HCT116 (cell line): ENCODE measurements at regions not wholly inside any gene's neighbourhood (a gene's known extent, or its start where the extent isn't known, plus 50 kb on each side); places are given as distances from the start of the nearest gene placed in this dataset.

ENCODE experiments used
- ATAC-seq: fragments of 200-7000 bp; cut with Tn5 transposase; 2 replicates; pipeline ENCODE4 v1.9.1; 2020; ENCODE audit warnings: mild to moderate bottlenecking, moderate library complexity
- BruUV-seq: library from RNA; stranded (reverse); fragments of 400-500 nt; replicated peaks from 2 replicates; lab custom pipeline; 2021; lab: Mats Ljungman, UMichigan
- CTCF ChIA-PET: fragments of 300-600 bp; sonication (Branson Sonifier 250); formaldehyde crosslinking; loops from one replicate; lab custom pipeline; 2021; ENCODE audit warnings: antibody characterized with exemption; lab: Charles Lee
- POLR2A ChIA-PET: fragments of 300-600, 350-600 bp; sonication (Branson Sonifier 250); formaldehyde crosslinking; loops from one replicate; lab custom pipeline; 2021; ENCODE audit warnings: antibody characterized with exemption; lab: Charles Lee
- RAD21 ChIA-PET, 2 experiments: fragments of 300-600 bp; sonication (Branson Sonifier 250); formaldehyde crosslinking; loops; one replicate each; lab custom pipeline; 2023; ENCODE audit warnings: low total read pairs in 2 of 2; ENCODE audit not compliant: uncharacterized antibody in 2 of 2, unreplicated experiment in 2 of 2, low non-redundant PET in 1 of 2; lab: Charles Lee
- DNase-seq: peaks from one replicate; pipeline ENCODE4 v3.0.0-alpha.2; 2010; ENCODE audit warnings: low read depth, low spot score
- H2AFZ ChIP-seq: fragments of 200-600 bp; shearing (Covaris generic), sonication (generic); 2 replicates; pipeline ENCODE4 v1.6.1; 2017; ENCODE audit warnings: low read depth, mixed run types, mixed read lengths, antibody characterized with exemption, low read length; ENCODE audit not compliant: poor library complexity, severe bottlenecking
- H3K27ac ChIP-seq: 2 replicates; pipeline ENCODE4 v1.5.1; 2012; ENCODE audit warnings: low read depth, low read length
- H3K27me3 ChIP-seq: fragments of 200-600 bp; sonication (generic); 2 replicates; pipeline ENCODE4 v1.6.1; 2016; ENCODE audit warnings: mixed run types, low read length, mixed read lengths; ENCODE audit not compliant: insufficient read depth
- H3K36me3 ChIP-seq, 2 experiments: fragments of 200-500 bp in 1 of 2; fragments of 200-600 bp in 1 of 2; sonication (Bioruptor generic) in 1 of 2; sonication (generic) in 1 of 2; 2 replicates each; pipeline versions ENCODE4 v1.5.1 to v1.6.1; 2014 to 2016; ENCODE audit warnings: low read length in 2 of 2, inconsistent platforms in 1 of 2, mixed read lengths in 1 of 2, mixed run types in 1 of 2; ENCODE audit not compliant: insufficient read depth in 2 of 2, control insufficient read depth in 1 of 2
- H3K4me1 ChIP-seq, 2 experiments: fragments of 200-600 bp in 1 of 2; sonication (generic) in 1 of 2; 2 replicates each; pipeline versions ENCODE4 v1.5.1 to v1.6.1; 2012 to 2017; ENCODE audit warnings: low read length in 2 of 2, inconsistent platforms in 1 of 2, mild to moderate bottlenecking in 1 of 2, mixed read lengths in 1 of 2, mixed run types in 1 of 2, moderate library complexity in 1 of 2; ENCODE audit not compliant: insufficient read depth in 2 of 2, control insufficient read depth in 1 of 2
- H3K4me2 ChIP-seq: fragments of 200-600 bp; sonication (generic); 2 replicates; pipeline ENCODE4 v1.6.1; 2017; ENCODE audit warnings: mixed run types, low read length, mixed read lengths
- H3K4me3 ChIP-seq, 2 experiments: fragments of 200-600 bp in 1 of 2; sonication (generic) in 1 of 2; replicated peaks in 1 of 2; 2 replicates each; pipeline ENCODE4 v1.5.1; 2011 to 2016; ENCODE audit warnings: low read length in 2 of 2, control low read depth in 1 of 2, low read depth in 1 of 2, mild to moderate bottlenecking in 1 of 2, mixed read lengths in 1 of 2, mixed run types in 1 of 2
- H3K79me2 ChIP-seq: fragments of 200-600 bp; sonication (generic); 2 replicates; pipeline ENCODE4 v1.6.1; 2017; ENCODE audit warnings: mild to moderate bottlenecking, mixed run types, low read length, moderate library complexity, mixed read lengths; ENCODE audit not compliant: insufficient read depth
- H3K9ac ChIP-seq: fragments of 200-600 bp; sonication (generic); 2 replicates; pipeline ENCODE4 v1.6.1; 2016; ENCODE audit warnings: low read length, mixed read lengths
- H3K9me2 ChIP-seq: fragments of 200-600 bp; sonication (generic), shearing (Covaris generic); 2 replicates; pipeline ENCODE4 v1.6.1; 2017; ENCODE audit warnings: mixed run types, mild to moderate bottlenecking, moderate library complexity; ENCODE audit not compliant: insufficient read depth
- H3K9me3 ChIP-seq, 2 experiments: fragments of 200-500 bp in 1 of 2; fragments of 200-600 bp in 1 of 2; sonication (Bioruptor generic) in 1 of 2; sonication (generic) in 1 of 2; 2 replicates each; pipeline ENCODE4 v1.6.1; 2014 to 2017; ENCODE audit warnings: low read length in 2 of 2, mixed read lengths in 2 of 2, inconsistent platforms in 1 of 2, low read depth in 1 of 2, mild to moderate bottlenecking in 1 of 2, mixed run types in 1 of 2, moderate library complexity in 1 of 2; ENCODE audit not compliant: control insufficient read depth in 1 of 2, insufficient read depth in 1 of 2
- H4K20me1 ChIP-seq: fragments of 200-600 bp; sonication (generic), shearing (Covaris generic); 2 replicates; pipeline ENCODE4 v1.6.1; 2017; ENCODE audit warnings: mixed run types, mild to moderate bottlenecking, moderate library complexity; ENCODE audit not compliant: insufficient read depth
- CBX3 ChIP-seq: IDR thresholded peaks from 2 replicates; pipeline ENCODE4 v1.6.1; 2012; ENCODE audit warnings: low read depth
- CEBPB ChIP-seq: IDR thresholded peaks from 2 replicates; pipeline ENCODE4 v1.6.1; 2012; ENCODE audit warnings: low read depth
- EGR1 ChIP-seq: IDR thresholded peaks from 2 replicates; pipeline ENCODE4 v1.6.1; 2012; ENCODE audit warnings: low read depth
- EZH2 ChIP-seq: fragments of 200-600 bp; sonication (generic); IDR thresholded peaks from 2 replicates; pipeline ENCODE4 v1.6.1; 2017; ENCODE audit warnings: antibody characterized with exemption, mixed run types
- JUND ChIP-seq: IDR thresholded peaks from 2 replicates; pipeline ENCODE4 v1.6.1; 2012
- POLR2A ChIP-seq: IDR thresholded peaks from 2 replicates; pipeline ENCODE4 v1.7.0; 2011; ENCODE audit warnings: borderline replicate concordance; ENCODE audit not compliant: insufficient read depth, insufficient read length; ENCODE audit errors: extremely low read depth
- POLR2AphosphoS5 ChIP-seq: IDR thresholded peaks from 2 replicates; pipeline ENCODE4 v1.6.1; 2011; ENCODE audit warnings: mild to moderate bottlenecking, low read depth, low read length, moderate library complexity
- RAD21 ChIP-seq: IDR thresholded peaks from 2 replicates; pipeline ENCODE4 v1.6.1; 2012; ENCODE audit warnings: low read depth, mild to moderate bottlenecking
- SP1 ChIP-seq: IDR thresholded peaks from 2 replicates; pipeline ENCODE4 v1.6.1; 2012; ENCODE audit warnings: low read depth
- SRF ChIP-seq: IDR thresholded peaks from 2 replicates; pipeline ENCODE4 v1.6.1; 2012; ENCODE audit warnings: low read depth
- TCF7L2 ChIP-seq: IDR thresholded peaks from 2 replicates; pipeline ENCODE4 v1.7.0; 2011; ENCODE audit warnings: borderline replicate concordance, inconsistent platforms; ENCODE audit not compliant: insufficient read depth, insufficient read length; ENCODE audit errors: extremely low read depth
- ZFX ChIP-seq: fragments of 450-650 bp; IDR thresholded peaks from 2 replicates; pipeline ENCODE4 v1.6.1; 2017
- intact Hi-C: fragments of 100-400 bp; cut with micrococcal nuclease; formaldehyde crosslinking; loops from 2 replicates; pipeline ENCODE4 v1.10.0; 2022
- TF ChIP-seq, protein P1 (sequence below), 3 experiments: fragments of 200-600 bp in 1 of 3; sonication (generic) in 1 of 3; IDR thresholded peaks in 2 of 3; conservative IDR thresholded peaks in 1 of 3; 2 replicates each; pipeline ENCODE4 v1.5.1; 2012 to 2017; ENCODE audit warnings: low read depth in 2 of 3, low read length in 2 of 3, antibody characterized with exemption in 1 of 3, borderline replicate concordance in 1 of 3, control low read depth in 1 of 3, mild to moderate bottlenecking in 1 of 3, mixed read lengths in 1 of 3, mixed run types in 1 of 3, moderate library complexity in 1 of 3; ENCODE audit not compliant: insufficient read depth in 1 of 3
- TF ChIP-seq, protein P2 (sequence below): IDR thresholded peaks from 2 replicates; pipeline ENCODE4 v1.6.1; 2012
- TF ChIP-seq, protein P3 (sequence below): IDR thresholded peaks from 2 replicates; pipeline ENCODE4 v1.6.1; 2012; ENCODE audit warnings: low read depth

DNA sequence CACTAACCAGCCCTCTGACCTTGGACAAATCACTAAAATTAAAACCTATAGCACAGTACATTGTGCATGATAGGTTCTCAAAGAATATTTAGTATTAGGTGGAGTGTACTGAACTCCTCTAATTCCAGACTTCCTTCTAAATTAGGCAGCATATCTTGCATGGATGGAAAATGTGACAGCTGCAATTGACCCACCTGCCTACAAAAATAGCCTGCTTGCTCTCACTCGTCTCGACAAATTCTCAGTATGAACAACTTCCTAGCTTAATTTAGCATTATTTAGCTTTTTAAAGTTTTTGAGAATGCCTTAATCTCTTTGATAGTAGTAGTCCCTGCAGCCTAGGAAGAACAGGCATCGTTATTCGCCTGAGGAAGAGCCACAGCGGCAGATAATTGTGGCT, 482.0 kb downstream of the PIK3C3 start:
- Histone ChIP-seq H3K9ac (no peak overlapping the region), H3K9me2 (no peaks in the 10 kb centered on the region), H3K4me1 (no peaks in the 10 kb centered on the region), H4K20me1 (no peaks in the 10 kb centered on the region), H3K36me3 (no peaks in the 10 kb centered on the region), H3K79me2 (no peaks in the 10 kb centered on the region), H3K4me3 (no peak overlapping the region), H2AFZ (no peak overlapping the region), H3K4me2 (no peak overlapping the region), H3K27me3 (no peaks in the 10 kb centered on the region), H3K27ac (no peak overlapping the region), H3K9me3 (peaks cover 0 to 18% of the 10 kb centered on the region in 2 experiments; a peak in 2 of 4 replicates)
- ChIA-PET POLR2A (no interaction called here), CTCF (no interaction called here), RAD21 (no interaction called here)
- TF ChIP-seq, protein P1, sequence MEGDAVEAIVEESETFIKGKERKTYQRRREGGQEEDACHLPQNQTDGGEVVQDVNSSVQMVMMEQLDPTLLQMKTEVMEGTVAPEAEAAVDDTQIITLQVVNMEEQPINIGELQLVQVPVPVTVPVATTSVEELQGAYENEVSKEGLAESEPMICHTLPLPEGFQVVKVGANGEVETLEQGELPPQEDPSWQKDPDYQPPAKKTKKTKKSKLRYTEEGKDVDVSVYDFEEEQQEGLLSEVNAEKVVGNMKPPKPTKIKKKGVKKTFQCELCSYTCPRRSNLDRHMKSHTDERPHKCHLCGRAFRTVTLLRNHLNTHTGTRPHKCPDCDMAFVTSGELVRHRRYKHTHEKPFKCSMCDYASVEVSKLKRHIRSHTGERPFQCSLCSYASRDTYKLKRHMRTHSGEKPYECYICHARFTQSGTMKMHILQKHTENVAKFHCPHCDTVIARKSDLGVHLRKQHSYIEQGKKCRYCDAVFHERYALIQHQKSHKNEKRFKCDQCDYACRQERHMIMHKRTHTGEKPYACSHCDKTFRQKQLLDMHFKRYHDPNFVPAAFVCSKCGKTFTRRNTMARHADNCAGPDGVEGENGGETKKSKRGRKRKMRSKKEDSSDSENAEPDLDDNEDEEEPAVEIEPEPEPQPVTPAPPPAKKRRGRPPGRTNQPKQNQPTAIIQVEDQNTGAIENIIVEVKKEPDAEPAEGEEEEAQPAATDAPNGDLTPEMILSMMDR (IDR thresholded peaks at IDR 0.05 in 2 of 3, conservative IDR thresholded peaks at IDR 0.05 in 1 of 3; ENCODE audit: borderline replicate concordance in 1 of 3, insufficient read depth in 1 of 3, low read depth in 2 of 3, low read length in 2 of 3), result no peak
- TF ChIP-seq, protein P2, sequence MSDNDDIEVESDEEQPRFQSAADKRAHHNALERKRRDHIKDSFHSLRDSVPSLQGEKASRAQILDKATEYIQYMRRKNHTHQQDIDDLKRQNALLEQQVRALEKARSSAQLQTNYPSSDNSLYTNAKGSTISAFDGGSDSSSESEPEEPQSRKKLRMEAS, result no peak
- TF ChIP-seq EGR1 (no peak), JUND (no peak), CEBPB (no peak), ZFX (no peak), SRF (no peak), CBX3 (no peak), SP1 (no peak), EZH2 (no peak), TCF7L2 (no peak), POLR2AphosphoS5 (no peak), POLR2A (no peak), RAD21 (no peak)
- TF ChIP-seq, protein P3, sequence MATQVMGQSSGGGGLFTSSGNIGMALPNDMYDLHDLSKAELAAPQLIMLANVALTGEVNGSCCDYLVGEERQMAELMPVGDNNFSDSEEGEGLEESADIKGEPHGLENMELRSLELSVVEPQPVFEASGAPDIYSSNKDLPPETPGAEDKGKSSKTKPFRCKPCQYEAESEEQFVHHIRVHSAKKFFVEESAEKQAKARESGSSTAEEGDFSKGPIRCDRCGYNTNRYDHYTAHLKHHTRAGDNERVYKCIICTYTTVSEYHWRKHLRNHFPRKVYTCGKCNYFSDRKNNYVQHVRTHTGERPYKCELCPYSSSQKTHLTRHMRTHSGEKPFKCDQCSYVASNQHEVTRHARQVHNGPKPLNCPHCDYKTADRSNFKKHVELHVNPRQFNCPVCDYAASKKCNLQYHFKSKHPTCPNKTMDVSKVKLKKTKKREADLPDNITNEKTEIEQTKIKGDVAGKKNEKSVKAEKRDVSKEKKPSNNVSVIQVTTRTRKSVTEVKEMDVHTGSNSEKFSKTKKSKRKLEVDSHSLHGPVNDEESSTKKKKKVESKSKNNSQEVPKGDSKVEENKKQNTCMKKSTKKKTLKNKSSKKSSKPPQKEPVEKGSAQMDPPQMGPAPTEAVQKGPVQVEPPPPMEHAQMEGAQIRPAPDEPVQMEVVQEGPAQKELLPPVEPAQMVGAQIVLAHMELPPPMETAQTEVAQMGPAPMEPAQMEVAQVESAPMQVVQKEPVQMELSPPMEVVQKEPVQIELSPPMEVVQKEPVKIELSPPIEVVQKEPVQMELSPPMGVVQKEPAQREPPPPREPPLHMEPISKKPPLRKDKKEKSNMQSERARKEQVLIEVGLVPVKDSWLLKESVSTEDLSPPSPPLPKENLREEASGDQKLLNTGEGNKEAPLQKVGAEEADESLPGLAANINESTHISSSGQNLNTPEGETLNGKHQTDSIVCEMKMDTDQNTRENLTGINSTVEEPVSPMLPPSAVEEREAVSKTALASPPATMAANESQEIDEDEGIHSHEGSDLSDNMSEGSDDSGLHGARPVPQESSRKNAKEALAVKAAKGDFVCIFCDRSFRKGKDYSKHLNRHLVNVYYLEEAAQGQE, result no peak
- DNase-seq (no peak), ATAC-seq (no peak)
- BruUV-seq, result no TSS peak
- intact Hi-C loops, result no loop called here
